ENCODE measurements at regions not wholly inside any gene's neighbourhood (a gene's known extent, or its start where the extent isn't known, plus 50 kb on each side); places are given as distances from the start of the nearest gene placed in this dataset.
"Not testable (repeated sequence)": the region's sequence is repeated elsewhere in the genome, so short reads cannot be mapped to it uniquely, and the experiment has no call there.

DNA sequence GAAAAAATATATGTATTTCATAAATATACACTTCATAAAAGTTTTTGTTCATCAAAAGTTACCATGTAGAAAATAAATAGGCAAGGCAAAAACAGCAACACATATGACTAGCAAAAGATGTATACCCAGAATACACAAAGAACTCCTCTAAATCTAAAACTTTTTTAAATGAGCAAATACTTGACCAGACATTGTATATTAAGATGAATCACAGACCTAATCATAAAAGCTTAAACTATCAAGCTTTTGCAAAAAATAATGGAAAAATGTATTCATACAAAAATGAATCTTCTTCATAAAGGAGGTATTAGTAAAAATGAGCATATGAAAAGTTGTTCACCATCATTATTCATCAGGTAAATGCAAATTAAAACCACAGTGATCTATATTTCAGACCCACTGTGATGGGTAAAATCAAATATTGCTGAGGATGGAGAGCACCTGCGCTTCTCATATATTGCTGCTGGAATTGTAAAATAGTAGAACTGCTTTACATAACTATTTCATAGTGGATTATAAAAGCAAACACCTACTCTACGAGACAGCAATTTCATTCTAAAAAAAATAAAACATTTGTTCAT lies 78.3 kb upstream of the RGS1 start:
- H3K27ac ChIP-seq (ENCODE audit: insufficient read depth, low read length, poor library complexity, severe bottlenecking) = no peak overlapping the region
- H3K27me3 ChIP-seq (replicated peaks; ENCODE audit: control insufficient read depth, insufficient read depth, low read length, poor library complexity, severe bottlenecking) = no peaks in the 10 kb centered on the region
- H3K9me3 ChIP-seq (ENCODE audit: control insufficient read depth, low read length) = no peaks in the 10 kb centered on the region
- no peaks in the 10 kb centered on the region for H3K4me1 ChIP-seq (ENCODE audit: control insufficient read depth, insufficient read depth, low read length, poor library complexity, severe bottlenecking)
- no peaks in the 10 kb centered on the region for H3K36me3 ChIP-seq (ENCODE audit: control insufficient read depth, insufficient read depth, low read length)
- no peak overlapping the region for H3K4me3 ChIP-seq (ENCODE audit: insufficient read depth, low read depth, low read length, poor library complexity, severe bottlenecking)
- no peak for DNase-seq

DNA sequence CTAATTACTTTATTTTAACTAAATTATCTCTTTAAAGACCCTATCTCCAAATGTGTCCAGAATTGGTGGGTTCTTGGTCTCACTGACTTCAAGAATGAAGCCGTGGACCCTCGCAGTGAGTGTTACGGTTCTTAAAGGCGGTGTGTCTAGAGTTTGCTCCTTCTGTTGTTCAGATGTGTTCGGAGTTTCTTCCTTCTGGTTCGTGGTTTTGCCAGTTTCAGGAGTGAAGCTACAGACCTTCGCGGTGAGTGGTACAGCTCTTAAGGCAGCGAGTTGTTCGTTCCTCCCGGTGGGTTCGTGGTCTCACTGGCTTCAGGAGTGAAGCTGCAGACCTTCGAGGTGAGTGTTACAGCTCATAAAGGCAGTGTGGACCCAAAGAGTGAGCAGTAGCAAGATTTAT lies 77.5 kb upstream of the RGS1 start:
- H3K27ac ChIP-seq (ENCODE audit: insufficient read depth, low read length, poor library complexity, severe bottlenecking); H3K27me3 ChIP-seq (replicated peaks; ENCODE audit: control insufficient read depth, insufficient read depth, low read length, poor library complexity, severe bottlenecking); DNase-seq; H3K36me3 ChIP-seq (ENCODE audit: control insufficient read depth, insufficient read depth, low read length); H3K9me3 ChIP-seq (ENCODE audit: control insufficient read depth, low read length); H3K4me3 ChIP-seq (ENCODE audit: insufficient read depth, low read depth, low read length, poor library complexity, severe bottlenecking); H3K4me1 ChIP-seq (ENCODE audit: control insufficient read depth, insufficient read depth, low read length, poor library complexity, severe bottlenecking): not testable (repeated sequence)

GRCh38 chr1:192499061-192499581 lies 76.5 kb upstream of the RGS1 start:
- H3K9me3 ChIP-seq (ENCODE audit: control insufficient read depth, low read length); H3K36me3 ChIP-seq (ENCODE audit: control insufficient read depth, insufficient read depth, low read length); H3K27me3 ChIP-seq (replicated peaks; ENCODE audit: control insufficient read depth, insufficient read depth, low read length, poor library complexity, severe bottlenecking); H3K4me3 ChIP-seq (ENCODE audit: insufficient read depth, low read depth, low read length, poor library complexity, severe bottlenecking); H3K4me1 ChIP-seq (ENCODE audit: control insufficient read depth, insufficient read depth, low read length, poor library complexity, severe bottlenecking); DNase-seq; H3K27ac ChIP-seq (ENCODE audit: insufficient read depth, low read length, poor library complexity, severe bottlenecking): not testable (repeated sequence)

- not testable (repeated sequence) for H3K36me3 ChIP-seq (ENCODE audit: control insufficient read depth, insufficient read depth, low read length); H3K9me3 ChIP-seq (ENCODE audit: control insufficient read depth, low read length); H3K4me1 ChIP-seq (ENCODE audit: control insufficient read depth, insufficient read depth, low read length, poor library complexity, severe bottlenecking); H3K4me3 ChIP-seq (ENCODE audit: insufficient read depth, low read depth, low read length, poor library complexity, severe bottlenecking); H3K27ac ChIP-seq (ENCODE audit: insufficient read depth, low read length, poor library complexity, severe bottlenecking); DNase-seq; H3K27me3 ChIP-seq (replicated peaks; ENCODE audit: control insufficient read depth, insufficient read depth, low read length, poor library complexity, severe bottlenecking)
Observed at GRCh38 chr1:192500541-192500940, 75.0 kb upstream of the RGS1 start.

- Histone ChIP-seq H3K36me3 (ENCODE audit: control insufficient read depth, insufficient read depth, low read length) (no peaks in the 10 kb centered on the region), H3K27ac (ENCODE audit: insufficient read depth, low read length, poor library complexity, severe bottlenecking) (no peak overlapping the region), H3K27me3 (replicated peaks; ENCODE audit: control insufficient read depth, insufficient read depth, low read length, poor library complexity, severe bottlenecking) (no peaks in the 10 kb centered on the region), H3K4me1 (ENCODE audit: control insufficient read depth, insufficient read depth, low read length, poor library complexity, severe bottlenecking) (no peaks in the 10 kb centered on the region), H3K9me3 (ENCODE audit: control insufficient read depth, low read length) (no peaks in the 10 kb centered on the region), H3K4me3 (ENCODE audit: insufficient read depth, low read depth, low read length, poor library complexity, severe bottlenecking) (no peak overlapping the region)
- no peak for DNase-seq
Observed at GRCh38 chr1:192506741-192507155, 68.8 kb upstream of the RGS1 start.

DNA sequence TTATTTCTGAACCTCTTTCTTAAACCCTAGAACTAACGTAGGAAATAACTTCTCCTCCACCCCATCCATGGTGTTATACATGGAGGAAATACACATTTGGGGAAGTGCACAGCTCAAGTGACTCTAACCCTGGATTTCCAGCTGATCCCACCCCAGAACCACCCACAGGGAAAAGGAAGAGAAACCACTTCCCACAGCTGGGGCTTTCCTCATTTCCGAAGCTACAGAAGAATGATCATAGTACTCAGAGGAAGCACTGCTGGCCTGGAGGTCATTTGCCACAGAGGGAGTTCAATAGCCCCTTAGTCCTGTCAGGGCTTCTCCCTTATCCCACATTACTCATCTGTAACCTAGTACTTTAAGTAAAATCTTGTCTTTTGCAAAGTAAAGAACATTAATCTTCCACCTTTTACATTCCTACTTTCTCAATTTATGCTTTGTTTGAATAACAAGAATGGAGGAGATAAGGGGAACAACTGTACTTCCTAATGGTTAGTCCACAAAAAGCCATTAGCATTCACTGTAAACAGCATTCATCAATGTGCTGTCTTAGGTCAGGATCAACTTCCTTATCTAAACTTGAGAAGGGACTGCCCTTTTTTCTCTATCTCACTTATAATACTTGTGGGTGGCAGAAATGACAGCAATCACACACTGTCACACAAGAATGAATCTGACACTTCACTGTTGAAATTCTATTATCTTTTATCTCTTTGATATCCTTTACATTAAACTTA lies 63.0 kb upstream of the RGS1 start:
- H3K27ac ChIP-seq (ENCODE audit: insufficient read depth, low read length, poor library complexity, severe bottlenecking) = no peak overlapping the region
- DNase-seq = no peak

GRCh38 chr1:192513196-192513595 lies 62.4 kb upstream of the RGS1 start:
- Histone ChIP-seq H3K4me1 (ENCODE audit: control insufficient read depth, insufficient read depth, low read length, poor library complexity, severe bottlenecking) (peaks cover 20% of the 10 kb centered on the region), H3K27me3 (replicated peaks; ENCODE audit: control insufficient read depth, insufficient read depth, low read length, poor library complexity, severe bottlenecking) (no peaks in the 10 kb centered on the region), H3K9me3 (ENCODE audit: control insufficient read depth, low read length) (no peaks in the 10 kb centered on the region), H3K27ac (ENCODE audit: insufficient read depth, low read length, poor library complexity, severe bottlenecking) (no peak overlapping the region), H3K36me3 (ENCODE audit: control insufficient read depth, insufficient read depth, low read length) (no peaks in the 10 kb centered on the region), H3K4me3 (ENCODE audit: insufficient read depth, low read depth, low read length, poor library complexity, severe bottlenecking) (no peak overlapping the region)
- DNase-seq = no peak

More for the DNA sequence above, 63.0 kb upstream of the RGS1 start:
- Histone ChIP-seq H3K9me3 (ENCODE audit: control insufficient read depth, low read length) (no peaks in the 10 kb centered on the region), H3K4me3 (ENCODE audit: insufficient read depth, low read depth, low read length, poor library complexity, severe bottlenecking) (no peak overlapping the region), H3K27me3 (replicated peaks; ENCODE audit: control insufficient read depth, insufficient read depth, low read length, poor library complexity, severe bottlenecking) (no peaks in the 10 kb centered on the region), H3K4me1 (ENCODE audit: control insufficient read depth, insufficient read depth, low read length, poor library complexity, severe bottlenecking) (peaks cover 19% of the 10 kb centered on the region), H3K36me3 (ENCODE audit: control insufficient read depth, insufficient read depth, low read length) (no peaks in the 10 kb centered on the region)

DNA sequence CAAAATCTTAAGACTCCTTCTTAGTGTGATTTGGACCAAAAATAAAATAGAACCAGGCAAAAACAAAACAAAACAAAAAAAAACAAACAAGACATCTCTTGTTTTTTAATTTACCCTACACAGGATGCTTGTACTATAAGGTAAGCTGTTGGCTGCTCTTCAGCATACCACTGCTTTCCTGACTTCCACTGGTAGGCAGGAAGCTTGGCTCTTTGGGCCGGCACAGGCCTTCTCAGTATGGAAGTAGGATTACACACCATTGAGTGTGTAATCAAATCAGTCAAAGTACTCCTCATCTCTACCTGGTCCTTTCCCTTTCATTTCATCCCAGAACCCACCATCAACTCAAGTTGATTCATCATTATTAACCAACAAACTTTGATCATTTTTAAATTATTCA lies 61.9 kb upstream of the RGS1 start:
- peaks cover 20% of the 10 kb centered on the region for H3K4me1 ChIP-seq (ENCODE audit: control insufficient read depth, insufficient read depth, low read length, poor library complexity, severe bottlenecking)
- no peak for DNase-seq
- no peaks in the 10 kb centered on the region for H3K9me3 ChIP-seq (ENCODE audit: control insufficient read depth, low read length)
- no peak overlapping the region for H3K27ac ChIP-seq (ENCODE audit: insufficient read depth, low read length, poor library complexity, severe bottlenecking)
- H3K4me3 ChIP-seq (ENCODE audit: insufficient read depth, low read depth, low read length, poor library complexity, severe bottlenecking) = no peak overlapping the region
- H3K27me3 ChIP-seq (replicated peaks; ENCODE audit: control insufficient read depth, insufficient read depth, low read length, poor library complexity, severe bottlenecking) = no peaks in the 10 kb centered on the region
- no peaks in the 10 kb centered on the region for H3K36me3 ChIP-seq (ENCODE audit: control insufficient read depth, insufficient read depth, low read length)

DNA sequence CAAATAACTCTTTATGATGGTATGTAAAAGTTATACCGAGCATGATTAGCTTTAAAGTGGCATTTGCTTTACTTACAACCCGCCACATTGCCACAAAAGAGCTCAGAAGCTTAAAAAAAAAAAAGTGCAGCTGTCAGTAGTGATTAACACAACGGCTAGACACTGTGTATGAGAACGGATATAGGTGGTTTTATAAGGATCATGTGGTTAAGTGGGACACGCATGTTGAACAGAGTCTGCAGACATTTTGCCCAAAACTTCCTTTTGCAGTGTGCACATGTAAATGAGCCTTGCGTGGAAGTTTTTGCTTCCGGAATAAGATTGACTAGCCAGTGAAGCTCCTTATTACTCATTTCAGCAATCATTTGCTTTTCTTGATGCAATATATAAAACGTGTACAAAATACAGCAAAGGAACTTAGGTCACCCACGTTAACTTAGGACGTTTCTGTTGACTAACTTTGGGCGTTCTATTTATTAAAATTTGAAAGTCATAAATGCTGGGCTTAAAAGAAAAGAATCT lies 58.7 kb upstream of the RGS1 start:
- peak overlapping the region; percentile 63 for H3K27ac ChIP-seq (ENCODE audit: insufficient read depth, low read length, poor library complexity, severe bottlenecking)
- H3K4me3 ChIP-seq (ENCODE audit: insufficient read depth, low read depth, low read length, poor library complexity, severe bottlenecking) = no peak overlapping the region
- H3K9me3 ChIP-seq (ENCODE audit: control insufficient read depth, low read length) = no peaks in the 10 kb centered on the region
- peaks cover 20% of the 10 kb centered on the region for H3K4me1 ChIP-seq (ENCODE audit: control insufficient read depth, insufficient read depth, low read length, poor library complexity, severe bottlenecking)
- DNase-seq = peak; percentile 49 to 61 (median 53)
- H3K36me3 ChIP-seq (ENCODE audit: control insufficient read depth, insufficient read depth, low read length) = no peaks in the 10 kb centered on the region
- no peaks in the 10 kb centered on the region for H3K27me3 ChIP-seq (replicated peaks; ENCODE audit: control insufficient read depth, insufficient read depth, low read length, poor library complexity, severe bottlenecking)

GRCh38 chr1:192517716-192518355 lies 57.7 kb upstream of the RGS1 start:
- not testable (repeated sequence) for H3K9me3 ChIP-seq (ENCODE audit: control insufficient read depth, low read length); H3K36me3 ChIP-seq (ENCODE audit: control insufficient read depth, insufficient read depth, low read length); DNase-seq; H3K4me3 ChIP-seq (ENCODE audit: insufficient read depth, low read depth, low read length, poor library complexity, severe bottlenecking); H3K27me3 ChIP-seq (replicated peaks; ENCODE audit: control insufficient read depth, insufficient read depth, low read length, poor library complexity, severe bottlenecking)
- Histone ChIP-seq H3K27ac (ENCODE audit: insufficient read depth, low read length, poor library complexity, severe bottlenecking) (peak overlapping the region; percentile 33), H3K4me1 (ENCODE audit: control insufficient read depth, insufficient read depth, low read length, poor library complexity, severe bottlenecking) (peaks cover 20% of the 10 kb centered on the region)

Data from effector memory CD4-positive, alpha-beta T cell (primary cell).